K562 (cell line): ENCODE measurements at regions not wholly inside any gene's neighbourhood (a gene's known extent, or its start where the extent isn't known, plus 50 kb on each side); places are given as distances from the start of the nearest gene placed in this dataset.

Experiments
- ATAC-seq: fragments of 200-7000 bp; cut with Tn5 transposase; 3 replicates; pipeline ENCODE4 v1.9.1; 2020; ENCODE audit warnings: moderate library complexity
- BruUV-seq: library from RNA; stranded (reverse); fragments of 400-500 nt; replicated peaks from 2 replicates; lab custom pipeline; 2021; lab: Mats Ljungman, UMichigan
- CTCF ChIA-PET: fragments of 300-600 bp; formaldehyde crosslinking; extraction: SDS; loops from one replicate; lab custom pipeline; 2021; ENCODE audit warnings: low intra/inter-chr PET ratio; lab: Yijun Ruan, JAX
- POLR2A ChIA-PET: fragments of 300-600, 350-650 bp; sonication (Branson Sonifier 250); formaldehyde crosslinking; extraction: SDS; loops from one replicate; lab custom pipeline; 2021; ENCODE audit warnings: antibody characterized with exemption, inconsistent platforms; lab: Yijun Ruan, JAX
- DNase-seq, 4 experiments: peaks; one replicate each; pipeline versions ENCODE4 v3.0.0 to v3.0.0-alpha.2; 2011 to 2018; ENCODE audit warnings: low spot score in 3 of 4, mixed read lengths in 3 of 4; ENCODE audit errors: extremely low read depth in 1 of 4
- FAIRE-seq: peaks from 2 replicates; lab custom pipeline; 2011; peaks lifted over from hg19 to GRCh38; lab: Jason Lieb, UNC
- H2AFZ ChIP-seq: 2 replicates; pipeline ENCODE4 v1.6.0; 2011; ENCODE audit warnings: low read depth, low read length, control low read depth, inconsistent platforms
- H3K27ac ChIP-seq: fragments of 200-600 bp; 3 replicates; pipeline ENCODE4 v1.8.0; 2011; ENCODE audit warnings: low read depth, mild to moderate bottlenecking, control low read depth, inconsistent platforms, low read length, moderate library complexity, mixed read lengths; ENCODE audit errors: extremely low read depth
- H3K27me3 ChIP-seq, 2 experiments: fragments of 300-600 bp in 1 of 2; 2 replicates in 1 of 2; 3 replicates in 1 of 2; pipeline versions ENCODE4 v1.6.0 to v1.8.0; 2011; ENCODE audit warnings: inconsistent platforms in 2 of 2, low read length in 2 of 2, mild to moderate bottlenecking in 1 of 2, mixed read lengths in 1 of 2, moderate library complexity in 1 of 2; ENCODE audit not compliant: control insufficient read depth in 2 of 2, insufficient read depth in 2 of 2
- H3K36me3 ChIP-seq: fragments of 300-600 bp; 3 replicates; pipeline ENCODE4 v1.8.0; 2011; ENCODE audit warnings: mild to moderate bottlenecking, low read length, inconsistent platforms; ENCODE audit not compliant: control insufficient read depth, insufficient read depth
- H3K4me1 ChIP-seq, 2 experiments: fragments of 200-600 bp in 1 of 2; replicated peaks in 1 of 2; 2 replicates in 1 of 2; 3 replicates in 1 of 2; pipeline versions ENCODE4 v1.5.1 to v1.8.0; 2011; ENCODE audit warnings: inconsistent platforms in 2 of 2, low read length in 2 of 2, mild to moderate bottlenecking in 1 of 2, mixed read lengths in 1 of 2, moderate library complexity in 1 of 2; ENCODE audit not compliant: control insufficient read depth in 2 of 2, insufficient read depth in 2 of 2
- H3K4me2 ChIP-seq: 2 replicates; pipeline ENCODE4 v1.6.1; 2011; ENCODE audit warnings: low read length, control low read depth, inconsistent platforms, mixed read lengths; ENCODE audit not compliant: insufficient read depth
- H3K4me3 ChIP-seq: fragments of 200-600 bp; sonication (generic), shearing (Covaris generic); 2 replicates; pipeline ENCODE4 v1.5.1; 2016; ENCODE audit warnings: control low read depth, inconsistent platforms
- H3K79me2 ChIP-seq: fragments of 200-600 bp; 3 replicates; pipeline ENCODE4 v1.8.0; 2011; ENCODE audit warnings: low read length, inconsistent platforms; ENCODE audit not compliant: control insufficient read depth, insufficient read depth
- H3K9ac ChIP-seq, 2 experiments: 2 replicates each; pipeline versions ENCODE4 v1.6.0 to v1.6.1; 2011; ENCODE audit warnings: low read depth in 2 of 2, low read length in 2 of 2, control low read depth in 1 of 2, inconsistent platforms in 1 of 2, mild to moderate bottlenecking in 1 of 2, mixed read lengths in 1 of 2; ENCODE audit not compliant: insufficient read depth in 1 of 2
- H3K9me1 ChIP-seq: one replicate; pipeline ENCODE4 v1.6.0; 2011; ENCODE audit warnings: inconsistent platforms, mild to moderate bottlenecking, low read length, moderate library complexity; ENCODE audit not compliant: control insufficient read depth, insufficient read depth
- H3K9me3 ChIP-seq: replicated peaks from 2 replicates; pipeline ENCODE4 v1.5.1; 2011; ENCODE audit warnings: low read depth, low read length, inconsistent platforms; ENCODE audit not compliant: control insufficient read depth, insufficient read depth
- H4K20me1 ChIP-seq: replicated peaks from 2 replicates; pipeline ENCODE4 v1.6.1; 2011; ENCODE audit warnings: low read length, inconsistent platforms, mixed read lengths; ENCODE audit not compliant: control insufficient read depth, insufficient read depth
- CHD4 ChIP-seq: fragments of 200-600 bp; sonication (generic); IDR thresholded peaks from 3 replicates; pipeline ENCODE4 v1.6.1; 2012; ENCODE audit warnings: low read depth, mild to moderate bottlenecking, mixed read lengths, low read length, inconsistent platforms; ENCODE audit not compliant: insufficient read depth, insufficient replicate concordance, poor library complexity, severe bottlenecking
- FOSL1 ChIP-seq: fragments of 200-800 bp; sonication (Bioruptor generic); conservative IDR thresholded peaks from 2 replicates; pipeline ENCODE4 v1.6.1; 2016; ENCODE audit warnings: missing genetic modification characterization, missing compliant biosample characterization
- NRF1 ChIP-seq, 2 experiments: fragments of 450-650 bp; IDR thresholded peaks in 1 of 2; conservative IDR thresholded peaks in 1 of 2; 2 replicates each; pipeline ENCODE4 v1.6.1; 2014; ENCODE audit warnings: mild to moderate bottlenecking in 2 of 2
- PRPF4 ChIP-seq: fragments of 200-400 bp; formaldehyde crosslinking; IDR thresholded peaks from one replicate; pipeline ENCODE4 v1.6.1; 2017; ENCODE audit warnings: low read length, low read depth, mild to moderate bottlenecking; ENCODE audit not compliant: insufficient read depth, poor library complexity, severe bottlenecking
- RAD21 ChIP-seq, 2 experiments: fragments of 250-450 bp in 1 of 2; fragments of 450-650 bp in 1 of 2; sonication (Bioruptor Pico) in 1 of 2; formaldehyde crosslinking in 1 of 2; IDR thresholded peaks in 1 of 2; conservative IDR thresholded peaks in 1 of 2; 2 replicates each; pipeline versions ENCODE4 v1.4.0 to v1.8.0; 2020 to 2022; ENCODE audit warnings: mild to moderate bottlenecking in 2 of 2, moderate library complexity in 1 of 2
- RHOXF2B ChIP-seq: fragments of 250-450 bp; sonication (Bioruptor Pico); conservative IDR thresholded peaks from 2 replicates; pipeline ENCODE4 v1.5.1; 2021
- STAT5B ChIP-seq: fragments of 250-450 bp; sonication (Bioruptor Pico); IDR thresholded peaks from 2 replicates; pipeline ENCODE4 v1.8.0; 2021; ENCODE audit warnings: mild to moderate bottlenecking, inconsistent platforms
- TCF3 ChIP-seq: sonication (generic); formaldehyde crosslinking; IDR thresholded peaks from 2 replicates; pipeline ENCODE4 v1.4.0; 2020; ENCODE audit warnings: mild to moderate bottlenecking, missing genetic modification reagents
- ZNF830 ChIP-seq: fragments of 250-450 bp; sonication (Bioruptor Pico); IDR thresholded peaks from 2 replicates; pipeline ENCODE4 v1.5.0; 2021; ENCODE audit warnings: mild to moderate bottlenecking
- WGBS: fragments of 100-300 bp; shearing (Covaris generic); methylation state at CpG from one replicate; pipeline ENCODE4 v1.1.6; 2016; ENCODE audit warnings: low coverage, mixed read lengths; ENCODE audit not compliant: insufficient coverage; ENCODE audit errors: missing lambda C conversion rate; 5-methylcytosine and 5-hydroxymethylcytosine counted together
- in situ Hi-C: fragments of 300-500 bp; cut with MboI; formaldehyde crosslinking; loops from 4 replicates; pipeline ENCODE4 v1.15.0; 2018; ENCODE audit warnings: inconsistent platforms, mixed read lengths
- intact Hi-C: fragments of 100-400 bp; cut with micrococcal nuclease; formaldehyde crosslinking; loops from 2 replicates; pipeline ENCODE4 v1.14.2; 2022
- TF ChIP-seq, protein P1 (sequence below): sonication (generic); formaldehyde crosslinking; IDR thresholded peaks from 2 replicates; pipeline ENCODE4 v1.8.0; 2022; ENCODE audit warnings: mild to moderate bottlenecking, missing genetic modification reagents
- TF ChIP-seq, protein P2 (sequence below): fragments of 450-650 bp; IDR thresholded peaks from 2 replicates; pipeline ENCODE4 v1.6.1; 2014; ENCODE audit warnings: low read depth, mild to moderate bottlenecking, moderate library complexity, borderline replicate concordance
- TF ChIP-seq, protein P3 (sequence below): fragments of 450-650 bp; formaldehyde crosslinking; IDR thresholded peaks from 2 replicates; pipeline ENCODE4 v1.4.0; 2020; ENCODE audit warnings: mild to moderate bottlenecking, moderate library complexity

DNA sequence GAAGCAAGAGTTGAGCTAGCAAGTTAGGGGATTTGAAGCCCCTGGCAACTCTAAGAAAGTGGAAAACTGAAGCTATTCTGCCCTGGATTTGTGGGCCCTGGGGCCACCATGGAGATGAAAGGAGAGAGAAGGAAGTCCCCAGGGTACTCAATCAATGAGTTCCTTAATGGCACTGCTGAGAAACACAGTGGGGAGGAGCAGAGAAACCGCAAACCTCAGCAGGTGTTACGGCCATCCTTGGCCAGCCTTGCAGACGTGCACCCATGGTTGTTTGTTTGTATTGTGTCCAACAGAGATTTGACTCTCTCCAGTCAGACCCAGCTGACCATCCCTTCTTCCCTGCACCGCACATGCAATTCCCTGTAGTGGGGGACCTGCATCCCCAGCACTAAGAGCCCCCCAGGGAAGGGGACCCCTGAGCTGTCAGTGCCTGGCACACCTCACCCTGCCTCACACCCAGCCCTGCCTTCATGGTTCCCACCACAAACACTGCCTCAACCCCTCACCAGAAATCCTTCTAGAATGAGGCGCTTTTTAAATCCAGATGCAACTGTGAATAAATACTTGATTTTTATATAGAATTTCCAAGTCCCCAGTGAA lies 255.3 kb downstream of the SH3BP4 start:
- H3K9me1 ChIP-seq: no peaks in the 10 kb centered on the region
- BruUV-seq: no TSS peak
- CTCF ChIA-PET: no interaction called here
- no peaks in the 10 kb centered on the region for H3K4me1 ChIP-seq
- no peak for DNase-seq
- no peak for ATAC-seq
- H3K36me3 ChIP-seq: no peaks in the 10 kb centered on the region
- intact Hi-C loops: no loop called here
- H3K4me3 ChIP-seq: no peak overlapping the region
- no peak overlapping the region for H2AFZ ChIP-seq
- no peaks in the 10 kb centered on the region for H3K79me2 ChIP-seq
- no peak overlapping the region for H3K27ac ChIP-seq
- H4K20me1 ChIP-seq: no peaks in the 10 kb centered on the region
- 2% methylated on average over 4 of the region's 5 CpGs for WGBS
- H3K9me3 ChIP-seq: no peaks in the 10 kb centered on the region
- in situ Hi-C loops: no loop called here
- peaks cover 0 to 34% of the 10 kb centered on the region in 2 experiments; a peak in 2 of 5 replicates for H3K27me3 ChIP-seq
- no peak overlapping the region for H3K4me2 ChIP-seq
- no peak overlapping the region for H3K9ac ChIP-seq
- POLR2A ChIA-PET: no interaction called here
- FAIRE-seq: no peak
- TF ChIP-seq RAD21 (CRISPR knock-in tag; conservative IDR thresholded peaks at IDR 0.05 in 1 of 2, IDR thresholded peaks at IDR 0.05 in 1 of 2) (no peak), ZNF830 (CRISPR knock-in tag) (no peak), FOSL1 (tag) (no peak), PRPF4 (no peak), CHD4 (no peak), NRF1 (conservative IDR thresholded peaks at IDR 0.05 in 1 of 2, IDR thresholded peaks at IDR 0.05 in 1 of 2) (no peak), STAT5B (CRISPR knock-in tag) (no peak), TCF3 (CRISPR knock-in tag) (no peak), RHOXF2B (no peak)
- TF ChIP-seq, protein P1, sequence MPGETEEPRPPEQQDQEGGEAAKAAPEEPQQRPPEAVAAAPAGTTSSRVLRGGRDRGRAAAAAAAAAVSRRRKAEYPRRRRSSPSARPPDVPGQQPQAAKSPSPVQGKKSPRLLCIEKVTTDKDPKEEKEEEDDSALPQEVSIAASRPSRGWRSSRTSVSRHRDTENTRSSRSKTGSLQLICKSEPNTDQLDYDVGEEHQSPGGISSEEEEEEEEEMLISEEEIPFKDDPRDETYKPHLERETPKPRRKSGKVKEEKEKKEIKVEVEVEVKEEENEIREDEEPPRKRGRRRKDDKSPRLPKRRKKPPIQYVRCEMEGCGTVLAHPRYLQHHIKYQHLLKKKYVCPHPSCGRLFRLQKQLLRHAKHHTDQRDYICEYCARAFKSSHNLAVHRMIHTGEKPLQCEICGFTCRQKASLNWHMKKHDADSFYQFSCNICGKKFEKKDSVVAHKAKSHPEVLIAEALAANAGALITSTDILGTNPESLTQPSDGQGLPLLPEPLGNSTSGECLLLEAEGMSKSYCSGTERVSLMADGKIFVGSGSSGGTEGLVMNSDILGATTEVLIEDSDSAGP (CRISPR knock-in tag): no peak
- TF ChIP-seq, protein P2, sequence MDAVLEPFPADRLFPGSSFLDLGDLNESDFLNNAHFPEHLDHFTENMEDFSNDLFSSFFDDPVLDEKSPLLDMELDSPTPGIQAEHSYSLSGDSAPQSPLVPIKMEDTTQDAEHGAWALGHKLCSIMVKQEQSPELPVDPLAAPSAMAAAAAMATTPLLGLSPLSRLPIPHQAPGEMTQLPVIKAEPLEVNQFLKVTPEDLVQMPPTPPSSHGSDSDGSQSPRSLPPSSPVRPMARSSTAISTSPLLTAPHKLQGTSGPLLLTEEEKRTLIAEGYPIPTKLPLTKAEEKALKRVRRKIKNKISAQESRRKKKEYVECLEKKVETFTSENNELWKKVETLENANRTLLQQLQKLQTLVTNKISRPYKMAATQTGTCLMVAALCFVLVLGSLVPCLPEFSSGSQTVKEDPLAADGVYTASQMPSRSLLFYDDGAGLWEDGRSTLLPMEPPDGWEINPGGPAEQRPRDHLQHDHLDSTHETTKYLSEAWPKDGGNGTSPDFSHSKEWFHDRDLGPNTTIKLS: no peak
- TF ChIP-seq, protein P3, sequence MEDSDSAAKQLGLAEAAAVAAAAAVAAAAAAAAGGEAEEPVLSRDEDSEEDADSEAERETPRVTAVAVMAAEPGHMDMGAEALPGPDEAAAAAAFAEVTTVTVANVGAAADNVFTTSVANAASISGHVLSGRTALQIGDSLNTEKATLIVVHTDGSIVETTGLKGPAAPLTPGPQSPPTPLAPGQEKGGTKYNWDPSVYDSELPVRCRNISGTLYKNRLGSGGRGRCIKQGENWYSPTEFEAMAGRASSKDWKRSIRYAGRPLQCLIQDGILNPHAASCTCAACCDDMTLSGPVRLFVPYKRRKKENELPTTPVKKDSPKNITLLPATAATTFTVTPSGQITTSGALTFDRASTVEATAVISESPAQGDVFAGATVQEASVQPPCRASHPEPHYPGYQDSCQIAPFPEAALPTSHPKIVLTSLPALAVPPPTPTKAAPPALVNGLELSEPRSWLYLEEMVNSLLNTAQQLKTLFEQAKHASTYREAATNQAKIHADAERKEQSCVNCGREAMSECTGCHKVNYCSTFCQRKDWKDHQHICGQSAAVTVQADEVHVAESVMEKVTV: no peak
